C4-2B (cell line): ENCODE measurements at regions not wholly inside any gene's neighbourhood (a gene's known extent, or its start where the extent isn't known, plus 50 kb on each side); places are given as distances from the start of the nearest gene placed in this dataset.

Source experiments
- CTCF ChIP-seq: fragments of 450-650 bp; conservative IDR thresholded peaks from 2 replicates; pipeline ENCODE4 v1.5.1; 2017; ENCODE audit warnings: mild to moderate bottlenecking
- ZFX ChIP-seq: fragments of 450-650 bp; IDR thresholded peaks from 2 replicates; pipeline ENCODE4 v1.6.1; 2017

DNA sequence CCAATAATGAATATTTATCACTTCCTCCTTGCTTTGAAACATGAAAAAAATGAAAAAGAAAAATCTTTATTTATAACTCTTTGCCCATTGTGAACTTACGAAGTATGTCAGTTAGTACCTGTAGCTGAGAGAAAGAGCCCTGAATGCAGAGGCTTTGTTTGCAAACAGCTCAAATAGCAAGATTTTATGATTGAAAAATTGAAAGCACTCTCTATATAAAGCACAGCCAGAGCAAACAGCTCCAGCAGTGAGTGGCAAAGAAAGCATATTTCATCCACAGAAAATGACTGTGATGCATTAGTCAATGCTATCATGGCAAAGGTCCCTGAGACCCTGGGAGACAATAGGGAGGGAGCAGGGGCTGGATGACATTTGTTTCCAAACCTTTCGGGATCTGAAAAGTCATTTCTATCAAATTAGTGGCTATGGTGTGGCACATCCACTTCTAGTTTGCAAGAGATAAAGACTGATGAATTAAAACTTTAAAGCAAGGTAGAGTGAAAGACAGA lies 576.1 kb downstream of the OTOL1 start:
- no peak for TF ChIP-seq CTCF
- TF ChIP-seq ZFX: no peak
